Right lung (tissue), 2 donors: ENCODE measurements at regions not wholly inside any gene's neighbourhood (a gene's known extent, or its start where the extent isn't known, plus 50 kb on each side); places are given as distances from the start of the nearest gene placed in this dataset.

Experiments used
- DNase-seq, 2 donors: peaks; one replicate each; pipeline ENCODE4 v3.0.0-alpha.2; 2013

DNA sequence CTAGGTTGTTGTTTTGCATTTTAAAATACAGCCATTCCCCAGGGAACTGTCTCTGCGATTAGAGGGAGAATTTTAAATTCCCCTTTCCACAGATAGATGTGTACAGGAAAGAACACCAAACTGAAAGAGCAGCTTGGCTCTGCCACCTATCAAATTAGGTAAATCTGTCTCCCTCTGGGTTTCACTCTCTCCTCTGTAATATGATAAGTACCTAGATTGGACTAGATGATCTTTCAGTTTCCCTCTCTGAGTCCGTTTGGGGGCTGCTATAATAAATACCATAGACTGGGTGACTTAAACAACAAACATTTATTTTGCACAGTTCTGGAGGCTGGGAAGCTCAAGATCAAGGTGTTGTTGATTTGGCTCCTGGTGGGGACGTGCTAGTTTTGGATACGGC lies 186.0 kb downstream of the KIF20B start:
- no peak for DNase-seq

DNA sequence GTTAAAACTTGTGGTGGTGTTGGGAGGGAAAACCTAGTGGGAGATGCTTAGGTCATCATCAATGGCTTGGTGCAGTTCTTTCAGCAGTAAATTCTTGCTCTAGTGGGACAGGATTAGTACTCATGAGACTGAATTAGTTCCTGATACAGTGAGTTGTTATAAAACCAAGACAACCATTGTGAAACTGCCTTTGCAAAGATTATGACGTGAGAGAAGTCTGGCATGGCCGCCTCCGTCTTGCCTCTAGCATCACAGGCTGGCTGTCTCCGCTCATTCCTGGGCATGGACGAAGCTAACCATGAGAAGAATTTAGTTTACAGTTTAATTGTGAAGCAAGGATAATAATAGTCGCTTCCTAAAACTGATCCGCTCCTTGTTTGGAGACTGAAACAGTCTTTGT lies 186.4 kb downstream of the KIF20B start:
- DNase-seq = no peak

DNA sequence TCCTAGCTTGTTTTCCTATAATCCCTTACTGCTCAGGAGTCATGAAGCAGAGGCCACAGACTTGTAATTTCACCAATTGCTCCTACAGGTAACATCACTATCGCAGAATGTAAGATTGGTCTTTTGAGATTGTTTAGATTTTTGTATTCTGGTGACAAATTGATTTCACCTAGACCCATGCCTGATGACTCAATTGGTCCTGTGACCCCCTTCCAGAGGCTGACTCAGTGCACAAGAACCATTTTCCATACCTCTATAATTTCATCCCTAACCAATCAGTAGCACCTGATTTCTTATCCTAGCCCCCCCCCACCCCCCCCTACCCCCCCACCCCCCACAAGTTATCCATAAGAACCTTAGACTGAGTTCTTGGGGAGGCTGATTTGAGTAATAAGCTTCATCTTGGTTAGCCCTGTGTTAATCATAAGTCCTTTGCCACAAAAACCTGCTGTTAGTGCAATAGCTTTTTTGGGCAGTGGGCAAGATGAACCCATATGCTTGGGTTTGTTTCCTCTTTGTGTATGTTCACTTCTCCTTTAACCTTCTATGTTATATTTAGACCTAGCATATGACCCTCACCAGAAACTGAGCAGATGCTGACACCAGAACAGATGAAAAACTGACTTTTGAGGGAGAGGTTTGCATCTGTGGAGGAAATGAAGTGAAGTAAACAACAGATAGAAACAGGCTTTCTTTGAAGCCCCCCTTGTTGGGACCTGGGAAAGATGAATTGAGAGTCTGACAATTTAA lies 187.1 kb downstream of the KIF20B start:
- no peak for DNase-seq

DNA sequence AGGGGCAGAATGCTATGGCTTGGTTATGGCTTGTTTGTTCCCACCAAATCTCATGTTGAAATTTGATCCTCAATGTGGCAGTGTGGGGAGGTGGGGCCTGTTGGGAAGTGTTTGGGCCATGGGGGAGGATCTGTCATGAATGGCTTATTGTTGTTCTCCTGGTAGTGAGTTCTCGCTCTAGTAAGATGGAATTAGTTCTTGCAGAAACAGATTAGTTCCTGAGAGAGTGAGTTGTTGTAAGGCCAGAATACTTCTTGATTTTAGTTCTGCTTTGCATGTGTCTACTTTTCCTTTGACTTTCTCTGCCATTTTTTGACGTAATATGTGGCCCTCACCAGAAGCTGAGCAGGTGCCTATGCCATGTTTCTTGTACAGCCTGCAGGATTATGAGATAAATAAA lies 188.2 kb downstream of the KIF20B start:
- DNase-seq = no peak

DNA sequence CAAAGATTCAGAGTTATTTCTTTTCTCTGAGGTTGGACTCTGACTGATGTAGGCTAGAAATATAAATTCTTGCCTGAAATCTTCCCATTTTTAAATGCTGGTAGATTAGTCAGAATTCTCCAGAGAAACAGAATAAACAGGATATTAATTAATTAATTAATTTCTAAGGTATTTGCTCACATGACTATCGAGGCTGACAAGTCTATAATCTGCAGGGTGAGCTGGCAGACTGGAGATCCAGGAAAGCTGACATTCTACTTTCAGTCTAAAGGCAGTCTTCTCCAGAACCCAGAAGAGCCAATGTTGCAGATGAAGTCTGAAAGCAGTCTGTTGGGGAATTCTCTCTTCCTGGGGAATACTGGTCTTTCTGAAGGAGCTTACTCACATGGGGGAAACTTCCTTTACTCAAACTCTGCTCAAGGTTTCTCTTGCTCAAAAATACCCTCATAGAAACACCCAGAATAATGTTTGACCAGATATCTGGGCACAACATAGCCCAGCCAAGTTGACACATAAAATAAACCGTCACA lies 189.7 kb downstream of the KIF20B start:
- no peak for DNase-seq

DNA sequence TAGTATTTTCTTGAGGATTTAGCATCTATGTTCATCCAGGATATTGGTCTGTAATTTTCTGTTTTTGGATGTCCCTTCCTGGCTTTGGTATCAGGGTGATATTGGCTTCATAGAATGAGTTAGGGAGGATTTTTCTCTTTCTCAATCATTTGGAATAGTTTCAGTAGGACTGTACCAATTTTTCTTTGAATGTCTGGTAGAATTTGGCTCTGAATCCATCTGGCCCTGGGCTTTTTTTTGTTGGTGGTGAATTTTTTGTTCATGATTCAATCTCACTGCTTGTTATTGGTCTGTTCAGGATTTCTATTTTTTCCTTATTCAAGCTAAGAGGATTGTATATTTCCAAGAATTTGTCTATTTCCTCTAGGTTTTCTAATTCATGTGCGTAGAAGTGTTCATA lies 192.7 kb downstream of the KIF20B start:
- DNase-seq = no peak

DNA sequence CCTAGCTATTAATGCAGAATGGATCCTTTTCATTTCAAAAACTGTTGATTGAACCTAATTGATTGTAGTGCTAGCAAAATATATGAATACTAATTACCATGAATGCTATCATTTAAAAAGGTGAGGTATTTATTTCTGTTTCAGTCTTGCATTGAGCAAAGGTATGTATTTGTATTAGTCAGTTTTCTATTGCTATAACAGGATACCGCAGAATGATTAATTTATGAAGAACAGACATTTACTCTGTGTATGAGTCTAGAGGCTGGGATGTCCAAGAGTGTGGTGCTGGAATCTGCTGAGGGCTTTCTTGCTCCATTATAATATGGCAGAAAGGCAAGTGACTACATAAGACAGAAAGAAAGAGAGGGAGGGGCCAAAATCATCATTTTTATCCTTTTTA lies 199.2 kb downstream of the KIF20B start:
- no peak for DNase-seq

DNA sequence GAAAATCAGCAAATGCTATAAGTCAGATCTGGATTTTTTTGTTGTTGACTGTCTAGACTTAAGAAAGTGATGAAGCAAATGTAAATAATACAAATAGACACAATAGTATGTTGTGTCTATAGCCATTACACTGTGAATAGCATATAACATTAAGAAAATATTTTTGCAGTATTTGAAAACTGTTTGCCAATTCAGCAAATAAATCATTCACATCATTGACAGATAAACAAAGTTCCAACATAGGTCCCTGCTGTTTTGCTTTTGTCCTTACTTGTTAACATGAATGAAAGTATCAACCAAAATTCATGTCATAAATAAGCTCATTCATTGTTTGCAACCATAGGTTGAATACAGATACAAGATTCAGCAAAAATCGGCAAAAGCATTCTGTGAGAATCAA lies 200.5 kb downstream of the KIF20B start:
- no peak for DNase-seq

DNA sequence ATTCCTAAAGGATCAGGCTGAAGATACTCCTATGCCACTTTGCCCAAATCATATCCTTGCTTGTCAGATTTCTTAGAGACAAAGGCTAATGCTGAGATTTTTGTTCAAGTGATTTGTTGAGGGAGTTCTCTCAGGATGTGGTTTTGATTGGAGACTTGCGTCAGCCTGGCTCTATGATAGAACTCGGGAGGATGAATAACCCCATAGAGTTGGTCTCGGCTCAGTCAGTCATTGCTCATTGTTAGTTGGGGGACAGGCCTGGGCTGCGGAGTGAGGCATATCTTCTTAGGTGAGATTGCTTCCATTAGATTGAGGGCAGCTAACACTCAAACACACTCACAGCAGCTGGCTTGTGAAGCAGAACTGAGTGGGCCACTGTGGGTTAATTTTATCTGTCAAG lies 203.4 kb downstream of the KIF20B start:
- DNase-seq = no peak

DNA sequence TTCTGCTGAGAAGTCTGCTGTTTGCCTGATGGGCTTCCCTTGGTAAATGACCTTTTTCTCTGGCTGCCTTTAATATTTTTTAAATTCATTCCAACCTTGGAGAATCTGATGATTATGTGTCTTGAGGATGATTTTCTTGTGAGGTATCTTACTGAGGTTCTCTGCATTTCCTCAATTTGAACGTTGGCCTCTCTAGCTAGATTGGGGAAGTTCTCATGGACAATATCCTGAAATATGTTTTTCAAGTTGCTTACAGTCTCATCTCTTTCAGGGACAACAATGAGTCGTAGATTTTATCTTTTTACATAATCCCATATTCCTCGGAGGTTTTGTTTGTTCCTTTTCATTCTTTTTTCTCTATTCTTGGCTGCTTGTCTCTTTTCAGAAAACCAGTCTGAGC lies 208.4 kb downstream of the KIF20B start:
- no peak for DNase-seq

DNA sequence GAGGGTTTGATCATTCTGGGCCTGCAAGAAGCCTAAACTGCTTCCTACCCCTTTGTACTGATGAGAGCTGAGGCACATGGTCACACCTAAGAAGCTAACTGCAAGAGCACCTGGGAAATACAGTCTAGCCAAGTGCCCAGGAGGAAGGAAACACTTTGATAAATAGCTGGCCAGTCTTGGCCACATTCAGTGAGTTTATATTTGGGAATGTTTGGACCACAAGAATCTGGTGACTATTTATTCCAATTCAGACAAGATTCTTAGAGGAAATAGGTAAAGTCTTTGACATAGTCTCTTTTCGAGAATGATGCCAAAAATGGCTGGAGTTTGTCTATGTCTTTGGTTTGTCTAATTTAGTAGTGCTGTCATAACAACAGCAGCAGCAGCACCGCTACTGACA lies 213.6 kb downstream of the KIF20B start:
- no peak for DNase-seq

DNA sequence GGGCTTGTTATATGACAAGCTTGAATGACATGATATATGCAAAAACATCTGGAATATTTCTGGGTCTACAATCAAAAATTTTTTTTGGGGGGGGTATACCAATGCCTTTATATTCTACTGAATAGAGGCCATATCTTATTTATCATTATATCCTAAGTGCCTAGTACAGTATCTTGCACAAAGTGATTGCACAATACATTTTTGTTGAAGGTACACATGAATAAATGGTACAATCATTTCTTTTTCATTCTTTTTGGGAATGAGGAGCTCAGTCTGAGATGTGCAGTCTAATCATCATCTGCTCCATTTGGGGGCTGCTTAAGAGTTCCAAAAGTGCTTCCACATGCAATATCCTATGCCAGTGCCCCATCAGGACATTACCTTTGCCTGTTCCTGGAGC lies 214.6 kb downstream of the KIF20B start:
- DNase-seq = no peak

DNA sequence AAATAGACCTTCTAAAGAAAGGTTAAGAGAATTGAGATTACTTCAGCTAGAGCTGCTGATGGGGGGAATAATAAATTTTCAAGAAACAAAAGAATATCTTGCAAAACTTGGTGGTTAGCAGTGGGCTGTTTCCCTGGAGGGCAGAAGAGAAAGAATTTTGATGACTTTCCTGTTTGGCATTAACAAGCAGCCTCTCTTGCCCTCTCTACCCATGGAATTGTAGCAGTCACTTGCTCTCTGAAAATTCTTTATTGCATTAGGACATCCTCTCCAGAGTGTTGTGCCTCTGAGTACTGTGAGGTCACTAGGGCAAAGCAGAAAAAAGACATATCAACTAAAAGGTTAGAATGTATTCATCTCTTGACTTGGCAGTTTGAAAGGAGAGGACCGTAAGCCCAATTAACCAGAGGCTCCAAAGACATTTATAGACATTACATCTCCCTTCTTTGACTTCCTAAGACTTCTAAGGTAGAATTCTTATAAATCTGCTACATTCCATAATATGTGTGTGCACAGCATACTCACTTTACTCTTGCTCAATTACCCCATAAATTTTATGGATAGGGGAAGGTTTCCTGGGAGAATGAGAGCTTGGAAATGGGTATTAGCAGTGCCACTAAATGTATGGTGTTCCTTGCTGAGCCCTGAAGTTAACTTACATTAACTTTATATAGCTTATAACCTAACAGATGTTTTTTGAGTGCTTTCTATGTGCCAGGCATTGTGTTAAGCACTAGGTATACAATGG lies 215.3 kb downstream of the KIF20B start:
- no peak for DNase-seq

DNA sequence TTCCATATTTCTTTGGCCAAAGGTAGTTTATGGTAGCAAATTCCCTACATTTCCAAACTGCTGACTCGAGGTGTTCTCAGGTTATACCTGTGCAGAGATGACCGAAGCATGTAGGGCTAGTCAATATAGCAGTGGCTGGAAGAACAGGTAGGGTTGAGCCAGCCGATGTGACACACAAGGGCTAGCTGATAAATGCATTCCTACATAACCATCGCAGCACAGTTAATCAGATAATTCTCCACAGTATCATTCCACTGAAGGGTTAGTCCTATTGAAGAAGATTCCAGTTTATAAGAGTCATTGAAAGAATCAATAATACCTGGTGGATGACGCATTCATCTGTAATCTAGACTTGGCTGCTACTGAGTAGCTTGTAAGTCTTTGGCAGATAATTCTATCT lies 220.0 kb downstream of the KIF20B start:
- DNase-seq = no peak

DNA sequence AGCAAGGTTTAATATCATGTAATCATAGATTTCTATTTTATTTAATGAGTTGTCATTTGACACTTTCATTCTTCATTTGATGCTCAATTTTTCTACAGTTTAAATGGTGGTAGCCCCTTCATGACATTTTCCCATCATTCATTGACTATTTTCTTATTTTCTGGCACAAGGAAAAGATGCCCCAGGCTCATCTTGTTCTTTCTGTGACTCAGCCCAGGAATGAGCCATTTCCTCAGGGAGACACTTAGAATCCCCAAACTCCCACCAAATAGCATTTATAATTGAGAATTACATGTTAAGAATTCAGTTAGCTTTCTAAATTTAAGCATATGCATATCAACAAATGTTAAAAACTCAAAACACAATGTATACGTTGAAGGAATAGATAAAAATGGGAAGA lies 222.3 kb downstream of the KIF20B start:
- no peak for DNase-seq

DNA sequence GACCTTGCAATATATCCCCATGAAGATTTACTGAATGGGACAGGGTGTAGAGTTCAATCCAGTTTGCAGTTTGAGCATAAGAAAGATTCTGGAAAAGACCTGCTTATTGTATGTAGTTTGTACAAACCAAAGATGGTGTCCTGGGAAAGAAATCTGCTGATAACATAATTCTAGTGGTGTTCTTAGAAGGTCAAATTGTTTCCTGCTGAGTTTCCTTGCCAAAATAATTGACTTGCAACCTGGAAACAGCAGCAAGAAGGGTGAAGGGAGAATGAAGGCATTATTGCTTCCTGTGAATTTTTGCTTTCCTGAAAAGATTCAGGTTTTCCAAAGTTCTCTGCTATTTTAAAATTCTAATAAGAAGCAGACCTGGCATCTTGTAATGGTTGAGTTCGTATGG lies 222.9 kb downstream of the KIF20B start:
- DNase-seq = no peak

DNA sequence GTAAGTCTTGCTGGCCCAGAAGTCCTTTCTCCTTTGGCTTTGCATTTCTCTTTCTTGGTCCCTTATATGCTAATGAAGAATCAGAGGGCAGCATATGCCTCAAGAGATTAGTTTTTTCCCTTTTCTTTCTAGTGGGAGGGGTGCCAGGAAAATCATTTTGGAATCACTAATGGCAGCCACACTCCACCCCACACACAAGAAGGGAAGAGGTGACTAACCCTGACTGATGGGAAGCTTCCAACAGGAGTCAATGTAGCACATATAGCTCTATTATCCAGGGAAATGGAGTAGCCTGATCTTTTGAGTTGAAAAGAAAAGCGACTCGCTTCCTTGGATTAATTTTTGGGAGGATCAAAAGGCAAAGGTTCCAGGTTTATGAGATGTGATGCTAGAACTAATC lies 225.3 kb downstream of the KIF20B start:
- no peak for DNase-seq

DNA sequence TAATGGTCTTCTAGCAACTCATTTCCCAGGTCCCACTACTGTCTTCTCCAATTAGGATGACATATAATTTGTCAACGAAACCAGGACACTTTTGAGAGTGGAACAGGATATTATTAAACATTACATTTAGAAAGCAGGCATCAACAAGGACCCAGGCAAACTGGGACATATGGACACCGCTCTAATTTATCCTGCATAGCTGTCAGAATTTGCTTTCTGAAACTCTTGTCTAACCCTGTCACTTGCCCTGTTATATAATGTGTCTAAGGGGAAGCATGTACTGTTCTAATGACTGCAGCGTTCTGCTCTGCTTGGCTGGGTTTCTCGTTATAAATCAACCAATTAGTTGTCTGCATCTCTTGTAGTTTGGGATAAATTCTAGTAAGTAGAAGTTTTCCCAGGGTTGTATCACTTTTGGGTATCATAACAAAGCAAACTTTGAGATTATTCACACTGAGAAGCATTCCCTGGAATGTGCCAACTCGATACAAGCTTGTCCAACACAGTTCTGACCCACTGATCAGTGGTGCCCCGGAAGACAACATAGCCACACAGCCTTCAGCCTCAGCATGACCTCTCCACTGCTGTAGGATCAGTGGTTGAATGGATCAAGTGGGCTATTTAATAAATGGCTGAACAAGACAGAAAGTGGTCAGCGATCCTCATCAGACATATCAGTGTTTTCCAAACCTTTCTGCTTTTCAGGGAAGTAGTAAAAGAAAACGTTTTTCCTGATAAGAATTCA lies 228.1 kb downstream of the KIF20B start:
- DNase-seq = no peak

DNA sequence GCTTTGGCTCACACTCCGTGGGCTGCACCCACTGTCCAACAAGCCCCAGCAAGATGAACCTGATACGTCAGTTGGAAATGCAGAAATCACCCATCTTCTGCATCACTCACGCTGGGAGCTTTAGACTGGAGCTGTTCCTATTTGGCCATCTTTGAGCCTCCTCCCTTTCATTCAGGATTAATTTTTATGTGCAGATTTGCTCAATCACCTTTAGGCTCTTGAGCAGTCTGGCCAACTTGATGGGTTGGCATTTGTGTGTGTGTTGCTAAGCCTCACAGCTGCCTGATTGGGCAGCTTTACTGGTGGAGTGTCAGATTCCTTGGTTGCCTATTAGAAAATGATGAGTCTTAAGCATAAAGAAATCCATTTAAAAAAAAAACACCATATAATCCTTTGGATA lies 236.1 kb downstream of the KIF20B start:
- no peak for DNase-seq

DNA sequence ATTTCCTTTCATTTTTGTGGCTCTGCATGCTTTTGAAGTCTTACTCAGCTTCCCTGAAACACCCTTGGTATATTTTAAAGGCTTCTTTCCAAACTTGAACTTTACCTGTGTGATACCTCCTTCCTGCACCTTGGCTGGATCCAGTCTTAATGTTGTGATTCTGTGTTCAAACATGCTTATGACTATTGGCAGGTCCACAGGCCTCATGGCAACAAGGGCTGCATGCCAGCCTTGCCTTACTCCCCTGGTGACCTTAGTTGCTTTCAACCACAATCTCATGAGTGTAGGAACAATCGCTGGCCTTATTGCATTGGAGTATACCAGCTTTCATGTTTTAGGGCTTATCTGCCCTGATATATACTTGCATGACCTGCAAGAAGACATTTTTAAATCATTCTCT lies 238.7 kb downstream of the KIF20B start:
- no peak for DNase-seq

DNA sequence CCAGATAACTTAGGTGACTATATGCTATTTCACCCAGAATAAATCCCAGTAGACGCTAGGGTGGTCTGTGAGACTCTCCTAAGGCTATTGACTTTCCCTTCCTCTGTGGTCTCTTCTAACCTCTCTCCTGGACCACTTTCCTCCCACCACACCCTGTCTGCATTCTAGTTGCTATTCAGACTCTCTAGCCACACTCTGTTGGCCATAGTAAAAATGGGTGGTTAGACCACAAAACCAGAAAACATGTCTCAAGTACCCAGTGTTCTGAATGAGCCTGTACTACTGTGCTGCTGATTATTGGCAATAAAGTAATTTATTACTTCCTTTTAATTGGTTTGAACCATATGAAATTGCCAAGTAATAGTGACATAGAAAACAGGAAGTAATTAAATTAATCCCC lies 240.8 kb downstream of the KIF20B start:
- no peak for DNase-seq

DNA sequence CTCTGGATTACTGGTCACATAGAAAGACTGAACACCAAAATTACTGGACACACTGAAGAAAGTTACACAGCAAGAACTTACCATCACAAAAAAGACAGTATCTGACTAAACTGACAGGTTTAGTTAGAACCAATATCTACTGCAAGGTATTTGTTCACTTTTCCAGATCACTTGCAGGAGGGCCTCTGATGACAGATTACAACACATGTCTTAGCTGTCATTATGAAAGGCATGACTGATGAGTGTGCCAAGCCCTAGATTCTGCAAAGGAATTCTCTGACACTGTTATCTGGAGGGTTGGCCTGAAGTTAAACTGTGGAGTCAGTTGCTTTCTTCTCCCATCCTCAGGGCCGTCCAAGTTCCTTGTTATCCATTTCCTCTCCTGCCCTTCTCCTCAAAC lies 242.7 kb downstream of the KIF20B start:
- no peak for DNase-seq

DNA sequence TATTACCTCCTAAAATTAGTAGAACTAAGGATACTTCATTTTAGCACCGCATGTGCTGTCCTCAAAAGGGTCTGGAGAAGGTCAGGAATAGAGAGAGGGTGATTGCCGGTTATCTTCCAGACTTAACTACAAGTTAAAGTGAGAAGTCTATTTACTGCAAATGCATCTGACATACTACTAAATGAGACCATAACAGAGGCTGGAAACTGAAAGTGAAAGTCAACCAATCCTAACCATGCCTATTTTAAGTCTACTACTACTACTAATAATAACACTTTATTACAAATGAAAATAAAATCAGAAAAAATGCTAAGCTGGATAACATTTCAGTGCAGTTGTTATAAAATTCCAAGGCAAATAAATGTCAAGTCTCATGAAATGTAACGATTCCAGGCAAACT lies 244.7 kb downstream of the KIF20B start:
- no peak for DNase-seq
